ENCODE measurements at regions not wholly inside any gene's neighbourhood (a gene's known extent, or its start where the extent isn't known, plus 50 kb on each side); places are given as distances from the start of the nearest gene placed in this dataset.

GRCh38 chr14:42499137-42499536 is 892.5 kb downstream of the LRFN5 start:
- TF ChIP-seq, protein P1, sequence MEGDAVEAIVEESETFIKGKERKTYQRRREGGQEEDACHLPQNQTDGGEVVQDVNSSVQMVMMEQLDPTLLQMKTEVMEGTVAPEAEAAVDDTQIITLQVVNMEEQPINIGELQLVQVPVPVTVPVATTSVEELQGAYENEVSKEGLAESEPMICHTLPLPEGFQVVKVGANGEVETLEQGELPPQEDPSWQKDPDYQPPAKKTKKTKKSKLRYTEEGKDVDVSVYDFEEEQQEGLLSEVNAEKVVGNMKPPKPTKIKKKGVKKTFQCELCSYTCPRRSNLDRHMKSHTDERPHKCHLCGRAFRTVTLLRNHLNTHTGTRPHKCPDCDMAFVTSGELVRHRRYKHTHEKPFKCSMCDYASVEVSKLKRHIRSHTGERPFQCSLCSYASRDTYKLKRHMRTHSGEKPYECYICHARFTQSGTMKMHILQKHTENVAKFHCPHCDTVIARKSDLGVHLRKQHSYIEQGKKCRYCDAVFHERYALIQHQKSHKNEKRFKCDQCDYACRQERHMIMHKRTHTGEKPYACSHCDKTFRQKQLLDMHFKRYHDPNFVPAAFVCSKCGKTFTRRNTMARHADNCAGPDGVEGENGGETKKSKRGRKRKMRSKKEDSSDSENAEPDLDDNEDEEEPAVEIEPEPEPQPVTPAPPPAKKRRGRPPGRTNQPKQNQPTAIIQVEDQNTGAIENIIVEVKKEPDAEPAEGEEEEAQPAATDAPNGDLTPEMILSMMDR (IDR thresholded peaks at IDR 0.05) = no peak
- TF ChIP-seq POLR2AphosphoS5 (IDR thresholded peaks at IDR 0.05) (no peak), POLR2A (IDR thresholded peaks at IDR 0.05) (no peak)

All from gastroesophageal sphincter (tissue), 3 donors.